H1 (cell line): ENCODE measurements at regions not wholly inside any gene's neighbourhood (a gene's known extent, or its start where the extent isn't known, plus 50 kb on each side); places are given as distances from the start of the nearest gene placed in this dataset.

Source experiments
- TF ChIP-seq, protein P1 (sequence below): IDR thresholded peaks from 2 replicates; pipeline ENCODE4 v1.6.1; 2011; ENCODE audit warnings: low read length, improper control_type of control experiment

DNA sequence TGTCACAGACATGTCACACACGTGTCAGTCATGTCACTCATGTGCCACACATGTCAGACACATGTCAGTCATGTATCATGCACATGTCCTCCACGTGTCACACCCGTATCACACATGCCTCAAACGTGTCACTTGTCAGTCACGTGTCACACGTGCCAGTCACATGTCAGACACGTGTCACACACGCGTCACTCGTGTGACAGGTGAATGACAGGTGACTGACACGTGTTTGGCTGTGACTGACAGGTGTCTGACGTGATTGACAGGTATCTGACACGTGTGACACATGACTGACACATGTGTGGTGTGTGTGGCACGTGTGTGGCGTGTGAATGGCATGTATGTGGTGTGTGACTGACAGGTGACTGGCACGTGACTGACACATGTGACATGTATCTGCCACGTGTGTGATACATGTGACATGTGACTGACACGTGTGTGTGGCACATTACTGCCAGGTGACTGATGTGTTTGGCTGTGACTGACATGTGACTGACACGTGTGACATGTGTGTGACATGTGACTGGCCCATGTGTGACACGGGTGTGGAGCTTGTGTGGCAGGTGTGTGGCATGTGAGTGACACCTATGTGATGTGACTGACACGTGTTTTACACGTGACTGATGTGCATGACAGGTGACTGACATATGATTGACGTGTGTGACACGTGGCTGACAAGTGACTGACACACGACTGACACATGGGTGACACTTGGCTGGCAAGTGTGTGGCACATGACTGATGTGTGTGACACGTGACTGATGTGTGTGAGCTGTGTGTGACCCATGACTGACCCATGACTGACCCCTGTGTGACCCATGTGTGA is 90.7 kb upstream of the GPC3 start (continued):
- TF ChIP-seq, protein P1, sequence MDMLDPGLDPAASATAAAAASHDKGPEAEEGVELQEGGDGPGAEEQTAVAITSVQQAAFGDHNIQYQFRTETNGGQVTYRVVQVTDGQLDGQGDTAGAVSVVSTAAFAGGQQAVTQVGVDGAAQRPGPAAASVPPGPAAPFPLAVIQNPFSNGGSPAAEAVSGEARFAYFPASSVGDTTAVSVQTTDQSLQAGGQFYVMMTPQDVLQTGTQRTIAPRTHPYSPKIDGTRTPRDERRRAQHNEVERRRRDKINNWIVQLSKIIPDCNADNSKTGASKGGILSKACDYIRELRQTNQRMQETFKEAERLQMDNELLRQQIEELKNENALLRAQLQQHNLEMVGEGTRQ, result no peak
